GM18502 (cell line): ENCODE measurements at regions not wholly inside any gene's neighbourhood (a gene's known extent, or its start where the extent isn't known, plus 50 kb on each side); places are given as distances from the start of the nearest gene placed in this dataset.

ENCODE experiments used
- ATAC-seq: cut with Tn5 transposase; IDR thresholded peaks from one replicate; pipeline ENCODE4 v1.9.1; 2021; ENCODE audit warnings: mild to moderate bottlenecking; ENCODE audit not compliant: unreplicated experiment, poor library complexity

GRCh38 chr7:12119620-12120303, 91.3 kb upstream of the TMEM106B start:
- no peak for ATAC-seq

GRCh38 chr7:12120632-12121031, 90.5 kb upstream of the TMEM106B start:
- ATAC-seq = no peak

DNA sequence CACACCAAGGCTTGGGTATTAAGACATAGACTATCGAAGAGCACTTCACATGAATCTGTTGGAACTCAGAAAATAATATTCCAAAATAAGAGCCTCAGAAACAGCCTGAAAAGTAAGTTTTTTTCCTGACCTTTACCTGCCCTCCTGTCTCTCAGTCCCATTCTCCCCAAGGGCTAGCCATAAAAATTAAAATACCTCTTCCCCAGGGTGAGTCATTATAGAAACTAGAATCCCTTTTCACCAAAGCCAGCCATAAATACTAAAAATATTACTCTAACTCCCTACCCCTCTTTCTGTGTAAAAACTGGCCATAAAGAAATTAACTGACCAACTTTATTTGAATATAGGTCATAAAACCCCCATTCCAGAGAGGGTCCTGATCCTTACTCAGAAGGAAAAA, 87.9 kb upstream of the TMEM106B start:
- no peak for ATAC-seq

GRCh38 chr7:12124028-12124427, 87.1 kb upstream of the TMEM106B start:
- ATAC-seq = no peak

- ATAC-seq = no peak
These were observed 83.6 kb upstream of the TMEM106B start for GRCh38 chr7:12127455-12127854.

DNA sequence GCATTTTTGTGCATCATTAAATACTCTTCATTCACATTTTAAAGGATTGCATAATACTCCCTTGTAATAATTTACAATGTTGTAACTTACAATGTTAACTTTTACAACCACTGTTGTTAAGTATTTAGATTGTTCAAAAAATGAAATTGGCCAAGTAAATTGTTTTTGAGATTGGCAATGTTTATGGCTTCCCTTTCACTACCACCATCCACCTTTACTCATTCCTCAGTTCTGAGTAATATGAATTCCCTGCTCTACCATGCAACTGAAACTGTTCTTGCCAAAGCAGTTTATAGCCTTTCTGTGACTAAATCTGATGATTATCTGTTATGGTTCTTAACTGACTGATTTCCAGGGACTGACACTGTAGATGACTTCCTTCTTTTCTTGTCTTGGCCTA, 80.5 kb upstream of the TMEM106B start:
- ATAC-seq = no peak

DNA sequence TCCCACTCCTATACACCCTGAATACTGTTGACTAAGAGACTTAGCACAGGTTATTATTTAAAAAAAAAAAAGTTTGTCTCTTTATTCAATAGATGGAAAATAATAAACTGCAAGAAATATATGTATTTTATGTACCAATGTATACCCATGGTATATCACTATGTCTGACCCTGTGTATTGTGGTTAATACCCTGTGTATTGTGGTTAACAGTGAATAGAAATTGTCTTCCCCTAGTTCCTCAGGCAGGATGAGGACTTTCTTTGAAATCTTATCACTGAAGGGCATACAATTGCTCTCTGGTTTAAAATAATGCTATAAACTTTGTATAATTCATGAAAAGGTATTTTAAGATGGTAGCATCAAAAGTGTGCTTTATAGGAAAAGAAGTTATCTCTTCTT, 80.0 kb upstream of the TMEM106B start:
- ATAC-seq = no peak

GRCh38 chr7:12133865-12134264, 77.2 kb upstream of the TMEM106B start:
- no peak for ATAC-seq

GRCh38 chr7:12136523-12136922, 74.6 kb upstream of the TMEM106B start:
- ATAC-seq = no peak

DNA sequence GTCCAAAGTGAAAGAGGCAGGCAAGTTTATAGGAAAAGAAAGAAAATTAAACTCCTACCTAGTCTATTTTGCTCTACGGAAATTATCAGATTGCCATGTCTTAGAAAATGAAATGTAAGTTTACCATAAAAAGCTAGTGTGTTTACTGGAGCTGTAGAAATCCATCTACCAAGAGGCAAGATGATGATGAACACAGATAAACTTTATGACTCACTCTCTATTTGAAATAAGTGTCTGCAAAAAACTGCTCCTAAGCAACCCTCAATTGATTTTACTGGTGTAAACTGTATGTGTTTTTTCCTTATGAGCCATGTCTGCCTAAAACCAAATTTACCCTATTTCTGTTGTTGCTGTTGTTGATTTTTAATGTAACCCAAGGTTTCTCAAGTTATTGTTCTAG, 73.8 kb upstream of the TMEM106B start:
- ATAC-seq = no peak

GRCh38 chr7:12138421-12138820, 72.7 kb upstream of the TMEM106B start:
- no peak for ATAC-seq

DNA sequence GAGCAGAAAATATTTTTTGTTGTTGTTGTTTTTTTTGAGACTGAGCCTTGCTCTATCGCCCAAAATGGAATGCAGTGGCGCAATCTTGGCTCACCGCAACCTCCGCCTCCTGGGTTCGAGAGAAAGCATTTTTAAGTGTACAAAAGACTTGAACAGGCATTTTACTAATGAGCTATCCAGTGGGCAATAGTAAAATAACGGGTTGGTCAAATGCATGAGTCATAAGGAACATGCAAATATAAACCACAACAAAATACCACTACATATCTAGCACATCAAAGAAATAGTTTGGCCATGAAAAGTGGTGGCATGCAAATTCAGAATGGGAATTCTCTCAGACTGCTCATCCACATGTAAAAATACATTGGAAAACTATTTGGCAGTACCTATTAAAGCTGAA, 71.7 kb upstream of the TMEM106B start:
- no peak for ATAC-seq

DNA sequence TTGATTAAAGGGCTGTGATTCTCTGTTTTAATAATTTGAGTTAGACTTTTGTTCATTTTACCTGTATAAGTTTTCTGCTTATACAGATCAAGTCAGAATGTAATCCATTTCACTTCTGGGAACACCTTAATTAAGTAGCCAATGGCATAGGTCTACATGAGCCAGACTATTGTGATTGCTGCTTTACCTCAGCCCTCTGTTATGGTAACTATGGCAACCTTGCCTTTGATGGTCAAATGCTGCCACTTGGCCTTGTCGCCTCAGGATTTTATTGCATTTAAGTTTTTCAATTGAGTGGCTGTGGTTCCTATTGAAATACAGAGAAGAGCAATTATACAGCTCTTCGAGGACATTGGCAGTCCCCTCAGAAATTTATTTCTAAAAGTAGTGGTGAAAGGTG, 64.3 kb upstream of the TMEM106B start:
- ATAC-seq = no peak

DNA sequence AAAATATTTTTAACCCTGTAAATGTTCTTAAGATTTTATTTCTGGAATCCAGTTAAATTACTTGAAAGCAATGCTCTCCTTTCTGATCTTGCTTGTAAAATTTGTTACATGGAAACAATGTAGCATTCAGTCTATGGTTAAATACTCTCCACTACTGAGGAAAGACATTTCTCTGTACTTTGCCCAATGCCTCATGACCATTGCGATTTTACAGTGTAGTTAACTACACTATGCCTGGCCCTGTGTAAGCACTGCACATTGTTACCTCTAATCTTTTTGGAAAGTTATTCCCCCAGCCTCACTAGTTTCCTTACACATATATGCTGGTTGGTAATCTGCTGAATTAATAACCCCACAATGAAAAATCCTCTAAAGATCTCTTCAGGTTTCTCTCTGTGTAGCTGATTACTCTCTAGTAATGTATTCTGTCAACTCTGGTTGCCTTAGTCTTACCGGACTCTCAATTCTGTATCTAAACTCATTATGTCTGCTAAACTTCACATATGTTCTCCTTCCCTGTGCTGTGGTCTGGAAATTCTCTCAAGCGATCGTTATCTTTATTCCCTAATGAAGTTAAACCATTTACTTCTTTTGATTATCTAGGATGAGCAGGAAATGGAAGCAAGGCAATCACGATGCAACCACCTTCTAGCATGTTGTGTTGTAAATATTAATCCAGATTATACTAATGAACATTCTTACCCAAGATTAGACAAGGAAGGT, 58.7 kb upstream of the TMEM106B start:
- ATAC-seq = no peak

GRCh38 chr7:12154119-12154518, 57.0 kb upstream of the TMEM106B start:
- no peak for ATAC-seq

DNA sequence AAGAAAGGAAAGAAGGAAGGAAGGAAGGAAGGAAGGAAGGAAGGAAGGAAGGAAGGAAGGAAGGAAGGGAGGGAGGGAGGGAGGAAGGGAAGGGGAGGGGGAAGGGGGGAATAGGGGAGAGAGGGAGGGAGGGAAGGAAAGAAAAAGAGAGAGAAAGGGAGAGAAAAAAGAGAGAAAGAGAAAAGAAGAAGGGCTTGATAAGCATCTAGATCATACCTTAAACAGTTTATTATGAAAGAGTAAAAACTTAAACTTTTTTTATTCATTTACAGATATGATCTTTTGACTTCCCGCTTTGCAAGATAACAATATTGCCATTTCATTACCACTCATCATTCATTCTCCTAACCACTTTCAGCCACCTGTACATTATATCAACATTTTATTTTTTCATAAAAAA, 53.6 kb upstream of the TMEM106B start:
- ATAC-seq = no peak

GRCh38 chr7:12158334-12159060, 52.6 kb upstream of the TMEM106B start:
- ATAC-seq = no peak

DNA sequence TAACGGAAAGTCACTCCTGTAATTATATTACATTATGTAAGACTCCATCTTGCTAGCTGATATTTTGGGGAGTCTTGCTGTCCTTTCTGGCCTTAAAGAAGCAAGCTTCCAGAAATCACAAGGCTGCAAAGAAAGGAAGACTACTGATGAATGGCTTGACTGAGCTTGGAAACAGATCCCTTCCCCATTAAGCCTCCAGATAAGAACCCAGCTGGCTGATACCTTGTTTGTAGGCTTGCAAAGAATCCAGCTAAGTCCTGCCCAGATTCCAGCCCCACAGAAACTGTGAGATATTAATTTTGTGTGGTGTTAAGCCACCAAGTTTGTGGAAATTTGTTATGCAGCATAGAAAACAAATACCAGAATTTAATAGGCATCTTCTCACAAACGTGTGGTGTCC, 49.9 kb upstream of the TMEM106B start:
- ATAC-seq = no peak
